CD4-positive, alpha-beta T cell treated with Interleukin-17A for 1 hour (primary cell): ENCODE measurements at regions not wholly inside any gene's neighbourhood (a gene's known extent, or its start where the extent isn't known, plus 50 kb on each side); places are given as distances from the start of the nearest gene placed in this dataset.

Source experiments
- DNase-seq: peaks from one replicate; pipeline ENCODE4 v3.0.0-alpha.2; 2020

DNA sequence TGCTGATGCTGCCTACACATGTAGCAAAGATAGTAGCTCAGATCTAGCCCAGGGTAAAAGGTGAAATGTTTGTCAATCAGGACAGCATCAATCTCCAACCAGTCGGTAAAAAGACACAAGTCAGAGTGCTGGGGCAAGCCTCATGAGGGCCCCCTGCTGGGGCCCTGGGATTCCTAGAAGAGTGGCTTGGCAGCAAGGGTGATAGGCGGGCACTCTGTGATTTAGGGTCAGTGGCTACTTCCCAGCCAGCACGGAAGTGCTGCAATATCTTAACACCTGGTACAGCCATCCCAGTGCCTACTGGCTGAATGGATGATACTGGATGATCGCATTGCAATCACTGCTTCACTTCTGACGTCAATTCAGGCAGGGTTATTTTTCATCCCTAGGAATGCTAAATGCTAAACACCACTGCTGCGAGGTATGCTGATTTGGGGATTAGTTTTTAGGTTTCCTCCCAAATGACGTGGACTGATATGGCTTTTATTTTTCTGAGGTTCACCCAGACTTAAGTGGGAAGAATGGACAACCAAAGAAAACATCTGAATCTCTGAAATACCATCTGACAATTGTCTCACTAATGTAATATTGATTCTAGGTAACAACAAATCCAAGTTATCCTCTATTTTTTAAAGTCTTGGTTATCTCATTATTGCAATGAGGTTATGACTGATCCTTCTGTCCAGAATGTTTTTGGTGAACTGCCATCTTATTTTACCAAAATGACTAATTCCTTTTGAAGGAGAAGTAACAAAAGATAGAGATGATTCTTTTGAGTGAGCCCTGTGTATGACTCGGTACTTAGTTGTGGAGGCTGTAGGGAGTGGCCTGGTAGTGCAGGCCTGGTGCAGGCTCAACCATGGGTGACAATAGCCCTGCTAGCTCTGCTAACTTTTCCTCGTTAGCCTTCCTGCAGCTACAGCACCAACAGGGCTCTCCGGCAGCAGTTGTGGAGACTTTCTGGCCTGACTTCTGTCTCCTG, 432.5 kb downstream of the FGF9 start:
- no peak for DNase-seq

GRCh38 chr13:22106058-22106457, 435.2 kb downstream of the FGF9 start:
- no peak for DNase-seq

- no peak for DNase-seq
Observed at GRCh38 chr13:22107549-22107948, 436.7 kb downstream of the FGF9 start.

DNA sequence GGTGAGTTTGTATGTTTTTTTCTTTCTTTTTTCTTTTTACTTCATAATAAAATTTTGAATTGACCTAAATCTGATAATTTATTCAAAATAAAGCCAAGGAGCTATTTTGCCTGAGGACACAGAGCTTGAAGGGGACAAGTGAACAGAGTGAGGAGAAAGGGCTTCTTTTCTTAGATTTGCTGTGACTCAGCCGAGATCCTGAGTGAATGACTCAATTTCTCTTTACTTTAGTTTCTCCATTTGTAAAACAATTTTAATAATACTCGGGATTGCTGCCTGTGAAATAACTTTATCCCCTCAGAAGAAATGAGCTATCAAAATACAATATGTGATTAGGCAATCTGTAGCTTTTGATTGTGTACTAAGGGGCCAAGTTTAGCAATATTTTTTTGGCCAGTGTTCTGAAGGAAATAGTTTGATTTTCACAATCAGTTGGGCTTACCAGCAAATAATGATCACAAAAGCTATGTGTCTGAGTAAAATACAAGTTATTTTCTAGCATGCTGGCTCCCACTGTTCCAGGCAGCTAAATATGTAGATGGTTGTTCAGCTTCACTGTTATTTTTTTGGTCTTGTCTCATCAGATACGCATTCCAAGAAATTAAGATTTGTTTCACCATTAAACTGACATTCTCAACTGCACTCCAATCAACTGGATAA, 437.5 kb downstream of the FGF9 start:
- DNase-seq, result no peak

- DNase-seq, result no peak
Observed at GRCh38 chr13:22108979-22109378, 438.1 kb downstream of the FGF9 start.

GRCh38 chr13:22110368-22110767, 439.5 kb downstream of the FGF9 start:
- DNase-seq, result no peak

DNA sequence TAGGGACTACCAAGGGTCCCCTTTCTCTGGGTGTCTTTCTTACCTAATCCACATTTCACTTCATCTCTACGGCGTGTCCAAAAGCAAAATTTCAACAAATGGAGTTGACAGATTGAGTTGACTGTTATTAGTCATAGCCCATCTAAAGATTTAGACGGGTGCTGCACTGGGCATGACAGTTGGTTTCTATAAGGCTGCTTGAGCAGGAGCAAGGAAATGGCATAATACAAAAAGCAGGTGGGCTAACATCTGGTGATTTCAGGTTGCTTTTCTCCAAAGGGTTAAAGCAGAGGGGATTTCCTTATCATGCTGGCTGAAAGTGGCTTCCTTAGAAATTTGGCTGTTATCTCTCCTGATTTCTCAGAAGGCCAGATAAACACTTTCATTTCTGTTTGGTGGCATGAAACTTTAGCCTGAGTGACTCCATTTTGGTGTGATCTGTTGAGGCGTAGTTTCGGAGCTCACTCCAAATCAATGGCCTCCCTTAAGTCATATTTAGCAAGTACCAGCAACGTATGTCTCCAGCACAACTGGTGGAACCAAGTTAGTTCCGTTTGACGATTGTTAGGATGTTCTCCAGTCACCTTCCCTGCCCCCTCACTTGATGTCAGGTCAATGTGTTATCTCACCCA, 440.4 kb downstream of the FGF9 start:
- DNase-seq, result no peak

GRCh38 chr13:22111961-22112360, 441.1 kb downstream of the FGF9 start:
- no peak for DNase-seq

- DNase-seq, result no peak
Observed at GRCh38 chr13:22112956-22113745, 442.3 kb downstream of the FGF9 start.

- DNase-seq, result peak; percentile 87
Observed at GRCh38 chr13:22114630-22115311, 443.9 kb downstream of the FGF9 start.

- DNase-seq, result no peak
Observed at GRCh38 chr13:22118158-22118557, 447.3 kb downstream of the FGF9 start.

GRCh38 chr13:22120646-22121045, 449.8 kb downstream of the FGF9 start:
- no peak for DNase-seq

GRCh38 chr13:22121146-22121739, 450.4 kb downstream of the FGF9 start:
- no peak for DNase-seq

- DNase-seq, result no peak
Observed at GRCh38 chr13:22126433-22127021, 455.7 kb downstream of the FGF9 start.

- no peak for DNase-seq
Observed at GRCh38 chr13:22127277-22128164, 456.6 kb downstream of the FGF9 start.

DNA sequence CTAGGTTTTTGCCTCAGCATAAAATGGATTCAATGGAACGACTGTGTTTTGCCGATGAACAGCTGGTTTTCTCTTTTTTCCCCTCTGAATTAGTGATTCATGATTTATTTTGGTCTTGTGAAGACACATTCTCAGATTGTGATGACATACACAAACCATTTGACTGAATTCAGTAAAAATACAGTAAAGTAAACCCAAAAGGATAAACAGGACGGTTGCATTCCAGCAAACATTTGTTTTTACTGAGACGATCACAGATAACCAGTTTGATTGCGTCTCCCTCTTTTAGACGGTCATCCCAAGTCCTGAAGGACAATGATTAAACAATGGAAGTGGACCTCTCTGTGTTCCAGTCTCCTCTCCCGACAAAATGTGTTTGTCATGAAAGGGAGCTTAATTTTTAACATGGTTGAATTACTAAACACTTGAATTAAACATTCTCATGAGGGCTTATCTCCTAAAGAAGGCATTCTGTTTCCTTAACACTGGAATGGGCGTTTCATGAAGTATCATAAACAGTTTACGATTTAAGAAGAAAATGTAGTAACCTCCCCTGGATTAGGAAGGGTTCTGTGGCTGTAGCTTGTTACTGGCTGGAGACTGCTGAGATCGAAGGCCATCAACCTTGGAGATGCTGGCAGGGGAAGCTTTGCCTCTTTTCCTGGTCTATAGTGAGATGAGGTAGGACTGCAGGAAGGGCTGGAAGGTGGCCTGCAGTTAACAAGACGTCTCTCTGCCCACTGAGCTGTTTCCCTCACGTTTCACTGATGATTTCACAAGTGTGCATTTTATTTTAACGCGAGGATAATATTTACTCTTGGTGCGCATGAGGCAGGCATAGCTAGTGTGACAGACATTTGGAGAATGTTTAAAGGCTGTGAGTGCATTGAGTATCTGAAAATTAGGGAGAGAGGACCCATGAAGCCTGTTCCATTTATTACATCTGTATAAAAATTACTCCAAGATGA, 457.9 kb downstream of the FGF9 start:
- DNase-seq, result no peak

DNA sequence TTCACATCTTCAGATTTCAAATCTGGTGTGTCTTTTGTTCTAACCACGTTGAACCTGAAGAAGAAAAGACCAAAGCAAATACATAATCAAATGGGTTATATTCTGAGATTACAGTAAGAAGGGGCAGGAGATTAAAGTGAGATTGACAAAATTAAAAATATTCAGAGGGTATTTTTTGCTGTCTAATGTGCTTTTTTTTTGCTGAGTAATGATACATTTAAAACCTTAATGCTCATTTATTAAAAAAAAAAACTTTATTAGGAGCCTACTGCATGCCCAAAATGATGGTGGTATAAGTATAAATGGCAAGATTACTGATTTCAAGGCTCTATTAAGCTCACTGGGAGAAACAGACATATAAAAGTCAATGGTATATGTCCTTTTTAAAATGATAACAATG, 459.4 kb downstream of the FGF9 start:
- DNase-seq, result no peak

DNA sequence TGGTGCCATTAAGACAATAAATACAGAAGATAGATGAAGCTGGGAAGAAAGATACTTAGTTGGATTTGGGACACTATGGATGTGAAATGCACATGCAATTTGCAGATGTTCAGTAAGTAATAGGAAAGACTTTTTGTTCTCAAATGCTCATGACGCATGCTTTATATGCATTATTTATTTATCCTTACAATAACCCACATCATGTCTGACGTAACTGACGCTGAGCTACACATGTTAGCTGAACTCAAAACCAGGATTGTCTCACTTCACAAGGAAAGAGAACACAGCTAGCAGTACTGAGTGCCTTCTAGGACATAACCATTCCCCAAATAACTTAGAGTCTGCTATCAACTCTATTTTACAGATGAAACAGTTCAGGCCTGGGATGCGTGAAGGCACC, 463.4 kb downstream of the FGF9 start:
- DNase-seq, result no peak

DNA sequence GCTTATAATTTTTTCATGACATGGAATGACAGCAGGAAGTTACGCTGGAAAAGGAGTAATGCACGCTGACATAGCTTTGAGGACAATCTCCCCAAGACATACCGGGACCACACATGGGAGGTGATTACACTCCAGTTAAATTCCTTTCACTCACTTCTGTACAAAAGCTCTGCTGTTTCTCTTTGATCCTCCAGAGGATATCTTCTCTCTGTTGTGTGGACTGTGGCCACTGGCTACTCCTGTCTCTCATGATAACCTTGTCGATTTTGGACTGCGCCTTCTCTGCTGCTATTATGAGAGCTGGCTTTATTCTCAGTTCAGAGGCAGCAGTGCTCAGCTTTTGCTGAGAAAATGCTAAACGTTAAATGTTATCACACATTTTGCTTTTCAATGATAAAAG, 464.6 kb downstream of the FGF9 start:
- DNase-seq, result no peak
